ENCODE measurements at regions not wholly inside any gene's neighbourhood (a gene's known extent, or its start where the extent isn't known, plus 50 kb on each side); places are given as distances from the start of the nearest gene placed in this dataset.

DNA sequence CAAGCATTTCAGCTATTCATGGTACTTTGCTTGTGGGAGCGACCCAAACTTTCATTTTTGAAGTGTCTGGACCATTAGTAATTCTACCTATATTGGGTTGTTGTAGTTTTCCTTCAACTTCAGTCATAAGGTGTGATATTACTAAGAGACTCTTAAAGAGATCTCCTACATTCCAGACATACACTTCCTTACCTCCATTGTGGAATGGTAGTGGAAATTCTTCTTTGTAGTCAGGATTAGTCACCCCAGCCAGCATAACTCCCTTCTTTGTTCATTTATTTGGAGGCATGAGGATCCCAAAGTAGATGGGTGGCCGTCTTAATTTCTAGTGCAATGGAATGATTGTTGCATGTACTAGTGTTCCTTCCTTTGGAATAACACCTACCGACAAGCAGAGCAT lies 991.4 kb downstream of the ARAP2 start:
- no peak for TF ChIP-seq CTCF (IDR thresholded peaks at IDR 0.05; ENCODE audit: poor library complexity)
- TF ChIP-seq EZH2 (IDR thresholded peaks at IDR 0.05; ENCODE audit: borderline replicate concordance): no peak
- TF ChIP-seq EZH2phosphoT487 (IDR thresholded peaks at IDR 0.05; ENCODE audit: low read depth, severe bottlenecking, unreplicated experiment): no peak
